Renal cortex interstitium (tissue), 11 donors: ENCODE measurements at regions not wholly inside any gene's neighbourhood (a gene's known extent, or its start where the extent isn't known, plus 50 kb on each side); places are given as distances from the start of the nearest gene placed in this dataset.

Experiments used
- DNase-seq, 11 donors: peaks; one replicate each; pipeline ENCODE4 v3.0.0-alpha.2; 2013; ENCODE audit warnings: low read depth in 9 of 11, low spot score in 4 of 11; ENCODE audit errors: extremely low read depth in 1 of 11

- DNase-seq, result no peak
Measured at GRCh38 chr7:155211173-155211572, 86.5 kb upstream of the INSIG1 start.

GRCh38 chr7:155211761-155212160 lies 85.9 kb upstream of the INSIG1 start:
- DNase-seq, result no peak

GRCh38 chr7:155212301-155213015 lies 85.2 kb upstream of the INSIG1 start:
- no peak for DNase-seq

GRCh38 chr7:155213385-155213784 lies 84.3 kb upstream of the INSIG1 start:
- DNase-seq, result no peak

- peak in 1 of 11 donors; percentile 51 for DNase-seq
Measured at GRCh38 chr7:155213955-155214740, 83.5 kb upstream of the INSIG1 start.

- DNase-seq, result no peak
Measured at GRCh38 chr7:155215576-155216325, 81.9 kb upstream of the INSIG1 start.

GRCh38 chr7:155216475-155217272 lies 81.0 kb upstream of the INSIG1 start:
- DNase-seq, result no peak

- no peak for DNase-seq
Measured at GRCh38 chr7:155217634-155218033, 80.0 kb upstream of the INSIG1 start.

GRCh38 chr7:155218276-155219153 lies 79.2 kb upstream of the INSIG1 start:
- no peak for DNase-seq

- no peak for DNase-seq
Measured at GRCh38 chr7:155219154-155219531, 78.5 kb upstream of the INSIG1 start.

GRCh38 chr7:155219947-155220769 lies 77.5 kb upstream of the INSIG1 start:
- DNase-seq, result no peak

GRCh38 chr7:155220903-155221302 lies 76.8 kb upstream of the INSIG1 start:
- DNase-seq, result no peak

- no peak for DNase-seq
Measured at GRCh38 chr7:155221547-155221946, 76.1 kb upstream of the INSIG1 start.

GRCh38 chr7:155222061-155222460 lies 75.6 kb upstream of the INSIG1 start:
- no peak for DNase-seq

GRCh38 chr7:155222573-155222972 lies 75.1 kb upstream of the INSIG1 start:
- no peak for DNase-seq

GRCh38 chr7:155223021-155223420 lies 74.7 kb upstream of the INSIG1 start:
- no peak for DNase-seq

GRCh38 chr7:155223503-155223902 lies 74.2 kb upstream of the INSIG1 start:
- no peak for DNase-seq
